IMR-90 (cell line): ENCODE measurements at regions not wholly inside any gene's neighbourhood (a gene's known extent, or its start where the extent isn't known, plus 50 kb on each side); places are given as distances from the start of the nearest gene placed in this dataset.

Experiments used
- ATAC-seq: fragments of 200-7000 bp; cut with Tn5 transposase; 2 replicates; pipeline ENCODE4 v1.9.1; 2020; ENCODE audit warnings: low read depth, mild to moderate bottlenecking, moderate library complexity
- BruUV-seq: library from RNA; stranded (reverse); fragments of 400-500 nt; replicated peaks from 2 replicates; lab custom pipeline; 2021; lab: Mats Ljungman, UMichigan
- CTCF ChIA-PET: fragments of 300-600 bp; formaldehyde crosslinking; extraction: SDS; loops from one replicate; lab custom pipeline; 2021; ENCODE audit warnings: antibody characterized with exemption; lab: Yijun Ruan, JAX
- POLR2A ChIA-PET: fragments of 300-600 bp; sonication (Branson Sonifier 250); formaldehyde crosslinking; loops from one replicate; lab custom pipeline; 2022; ENCODE audit warnings: antibody characterized with exemption; ENCODE audit not compliant: unreplicated experiment; lab: Charles Lee
- DNase-seq: peaks from one replicate; pipeline ENCODE4 v3.0.0; 2013
- H2AFZ ChIP-seq: replicated peaks from 2 replicates; pipeline ENCODE3; 2013; ENCODE audit warnings: low read length, mild to moderate bottlenecking; ENCODE audit not compliant: poor library complexity
- H2AK5ac ChIP-seq: 2 replicates; pipeline ENCODE4 v1.6.1; 2013; ENCODE audit warnings: low read depth, low read length, inconsistent platforms
- H2AK9ac ChIP-seq: replicated peaks from 2 replicates; pipeline ENCODE3; 2013; ENCODE audit warnings: mild to moderate bottlenecking, low read depth, low read length, moderate library complexity; ENCODE audit not compliant: poor library complexity
- H2BK120ac ChIP-seq: 2 replicates; pipeline ENCODE4 v1.6.1; 2013; ENCODE audit warnings: low read depth, low read length, inconsistent platforms
- H2BK15ac ChIP-seq: 3 replicates; pipeline ENCODE4 v1.6.1; 2013; ENCODE audit warnings: low read depth, low read length, inconsistent platforms
- H2BK20ac ChIP-seq: 2 replicates; pipeline ENCODE4 v1.6.1; 2013; ENCODE audit warnings: low read depth, mild to moderate bottlenecking, inconsistent platforms, low read length, moderate library complexity
- H2BK5ac ChIP-seq: 2 replicates; pipeline ENCODE4 v1.6.1; 2013; ENCODE audit warnings: mild to moderate bottlenecking, low read depth, low read length, inconsistent platforms; ENCODE audit not compliant: poor library complexity, severe bottlenecking
- H3K14ac ChIP-seq: replicated peaks from 2 replicates; pipeline ENCODE4 v1.6.1; 2013; ENCODE audit warnings: low read depth, low read length, inconsistent platforms
- H3K18ac ChIP-seq: 2 replicates; pipeline ENCODE4 v1.6.1; 2013; ENCODE audit warnings: low read depth, low read length, control low read depth
- H3K23ac ChIP-seq: 2 replicates; pipeline ENCODE4 v1.6.1; 2013; ENCODE audit warnings: low read depth, low read length, inconsistent platforms
- H3K27ac ChIP-seq: 2 replicates; pipeline ENCODE4 v1.5.1; 2013; ENCODE audit warnings: mild to moderate bottlenecking, control low read depth, low read length; ENCODE audit not compliant: insufficient read depth
- H3K27me3 ChIP-seq: 2 replicates; pipeline ENCODE4 v1.6.1; 2013; ENCODE audit warnings: low read length; ENCODE audit not compliant: control insufficient read depth, insufficient read depth
- H3K36me3 ChIP-seq: 2 replicates; pipeline ENCODE4 v1.6.1; 2013; ENCODE audit warnings: low read length, mixed read lengths; ENCODE audit not compliant: control insufficient read depth, insufficient read depth
- H3K4ac ChIP-seq: 2 replicates; pipeline ENCODE4 v1.6.1; 2013; ENCODE audit warnings: low read depth, low read length, inconsistent platforms
- H3K4me1 ChIP-seq: 2 replicates; pipeline ENCODE4 v1.6.1; 2013; ENCODE audit warnings: low read length, mixed read lengths; ENCODE audit not compliant: control insufficient read depth, insufficient read depth
- H3K4me2 ChIP-seq: 2 replicates; pipeline ENCODE4 v1.6.1; 2013; ENCODE audit warnings: low read depth, mild to moderate bottlenecking, control low read depth, low read length, moderate library complexity
- H3K4me3 ChIP-seq: 2 replicates; pipeline ENCODE4 v1.5.1; 2013; ENCODE audit warnings: low read depth, mild to moderate bottlenecking, control low read depth, low read length, moderate library complexity; ENCODE audit not compliant: insufficient read depth
- H3K56ac ChIP-seq: 2 replicates; pipeline ENCODE4 v1.6.1; 2013; ENCODE audit warnings: low read length, inconsistent platforms; ENCODE audit not compliant: insufficient read depth; ENCODE audit errors: extremely low read depth
- H3K79me1 ChIP-seq, 2 experiments: 2 replicates each; pipeline ENCODE4 v1.6.1; 2013; ENCODE audit warnings: low read length in 2 of 2, inconsistent platforms in 1 of 2, low read depth in 1 of 2
- H3K9ac ChIP-seq: 2 replicates; pipeline ENCODE4 v1.6.1; 2013; ENCODE audit warnings: low read depth, low read length, control low read depth
- H3K9me1 ChIP-seq: 2 replicates; pipeline ENCODE4 v1.6.1; 2013; ENCODE audit warnings: low read length, inconsistent platforms; ENCODE audit not compliant: insufficient read depth
- H3K9me3 ChIP-seq: 2 replicates; pipeline ENCODE4 v1.6.1; 2013; ENCODE audit warnings: low read length; ENCODE audit not compliant: control insufficient read depth, insufficient read depth
- H4K20me1 ChIP-seq: 2 replicates; pipeline ENCODE4 v1.6.1; 2013; ENCODE audit warnings: low read length, inconsistent platforms; ENCODE audit not compliant: insufficient read depth
- H4K5ac ChIP-seq: 2 replicates; pipeline ENCODE4 v1.6.1; 2013; ENCODE audit warnings: mild to moderate bottlenecking, low read depth, low read length, control low read depth
- H4K8ac ChIP-seq, 2 experiments: 2 replicates each; pipeline ENCODE4 v1.6.1; 2013; ENCODE audit warnings: low read depth in 2 of 2, low read length in 2 of 2, control low read depth in 1 of 2, inconsistent platforms in 1 of 2
- H4K91ac ChIP-seq: 2 replicates; pipeline ENCODE4 v1.6.1; 2013; ENCODE audit warnings: low read depth, low read length, inconsistent platforms; ENCODE audit not compliant: insufficient read depth
- BHLHE40 ChIP-seq: fragments of 150-350 bp; IDR thresholded peaks from 2 replicates; pipeline ENCODE4 v1.6.1; 2016; ENCODE audit warnings: mild to moderate bottlenecking, low read depth, low read length
- CEBPB ChIP-seq: IDR thresholded peaks from 2 replicates; pipeline ENCODE4 v1.6.1; 2012; ENCODE audit warnings: low read depth, low read length, improper control_type of control experiment
- CHD1 ChIP-seq: IDR thresholded peaks from 2 replicates; pipeline ENCODE4 v1.6.1; 2012; ENCODE audit warnings: low read depth, low read length, improper control_type of control experiment
- FOS ChIP-seq: fragments of 150-350 bp; IDR thresholded peaks from 2 replicates; pipeline ENCODE4 v1.6.1; 2016; ENCODE audit warnings: low read depth, low read length
- MAFK ChIP-seq: IDR thresholded peaks from 2 replicates; pipeline ENCODE4 v1.6.1; 2012; ENCODE audit warnings: low read depth, low read length, improper control_type of control experiment
- MAZ ChIP-seq: IDR thresholded peaks from 2 replicates; pipeline ENCODE4 v1.6.1; 2012; ENCODE audit warnings: low read depth, mild to moderate bottlenecking, low read length, improper control_type of control experiment, moderate library complexity, borderline replicate concordance
- MXI1 ChIP-seq: IDR thresholded peaks from 2 replicates; pipeline ENCODE4 v1.6.1; 2012; ENCODE audit warnings: low read depth, mild to moderate bottlenecking, low read length, moderate library complexity, borderline replicate concordance
- NFE2L2 ChIP-seq: fragments of 150-350 bp; IDR thresholded peaks from 2 replicates; pipeline ENCODE4 v1.6.1; 2016; ENCODE audit warnings: low read depth, mild to moderate bottlenecking, low read length
- POLR2A ChIP-seq: IDR thresholded peaks from 2 replicates; pipeline ENCODE4 v1.6.1; 2012; ENCODE audit warnings: mild to moderate bottlenecking, low read depth, low read length
- RAD21 ChIP-seq: IDR thresholded peaks from 2 replicates; pipeline ENCODE4 v1.6.1; 2012; ENCODE audit warnings: low read length, improper control_type of control experiment
- RCOR1 ChIP-seq: IDR thresholded peaks from 2 replicates; pipeline ENCODE4 v1.6.1; 2012; ENCODE audit warnings: mild to moderate bottlenecking, low read length, improper control_type of control experiment; ENCODE audit not compliant: insufficient replicate concordance
- RFX5 ChIP-seq: IDR thresholded peaks from 2 replicates; pipeline ENCODE4 v1.8.0; 2012; ENCODE audit warnings: low read depth, mild to moderate bottlenecking, low read length, moderate library complexity
- SMC3 ChIP-seq: fragments of 150-350 bp; IDR thresholded peaks from 2 replicates; pipeline ENCODE4 v1.6.1; 2016; ENCODE audit warnings: low read depth, mild to moderate bottlenecking, antibody characterized with exemption, low read length, moderate library complexity
- USF2 ChIP-seq: fragments of 150-350 bp; IDR thresholded peaks from 2 replicates; pipeline ENCODE4 v1.6.1; 2017; ENCODE audit warnings: mild to moderate bottlenecking, antibody characterized with exemption, low read length, low read depth
- WGBS, 2 experiments: methylation state at CpG; one replicate each; pipeline versions ENCODE4 v1.1.5 to v1.1.7; 2013; ENCODE audit warnings: missing lambda C conversion rate in 2 of 2; ENCODE audit not compliant: insufficient read length in 1 of 2; ENCODE audit errors: extremely low coverage in 2 of 2; 5-methylcytosine and 5-hydroxymethylcytosine counted together
- dilution Hi-C: fragments of 300-500 bp; cut with HindIII; formaldehyde crosslinking; loops from one replicate; pipeline ENCODE4 v1.14.3; 2018; ENCODE audit warnings: low sequenced_read_pairs; ENCODE audit not compliant: unreplicated experiment
- in situ Hi-C: fragments of 300-500 bp; cut with MboI; formaldehyde crosslinking; loops from 3 replicates; pipeline ENCODE4 v1.14.3; 2019; ENCODE audit warnings: low sequenced_read_pairs, inconsistent platforms, mixed read lengths
- intact Hi-C: fragments of 100-400 bp; cut with micrococcal nuclease; formaldehyde crosslinking; loops from 2 replicates; pipeline ENCODE4 v1.10.0; 2022
- TF ChIP-seq, protein P1 (sequence below): conservative IDR thresholded peaks from 2 replicates; pipeline ENCODE4 v1.5.1; 2012; ENCODE audit warnings: mild to moderate bottlenecking, low read depth, low read length, improper control_type of control experiment
- TF ChIP-seq, protein P2 (sequence below): fragments of 150-350 bp; IDR thresholded peaks from 2 replicates; pipeline ENCODE4 v1.6.1; 2016; ENCODE audit warnings: low read depth, mild to moderate bottlenecking, low read length, moderate library complexity, borderline replicate concordance

DNA sequence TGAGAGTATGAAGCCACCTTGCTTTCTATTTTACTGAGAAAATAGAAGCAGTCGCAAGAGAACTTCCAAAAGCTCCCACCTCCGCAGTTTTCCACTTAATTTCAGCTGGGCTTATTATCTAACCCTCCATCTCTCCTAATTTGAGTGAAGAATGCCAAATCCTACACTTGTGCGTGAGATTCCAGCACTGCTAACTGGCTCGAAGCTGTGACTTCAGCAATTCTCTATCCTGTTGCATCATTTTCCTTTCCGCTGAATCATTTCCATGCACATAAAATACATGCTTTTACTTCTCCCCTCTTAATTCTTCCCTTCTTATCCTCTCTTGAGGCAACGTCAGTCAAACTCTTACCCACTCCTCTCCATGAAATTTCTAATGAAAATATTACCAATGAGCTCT lies 189.5 kb downstream of the GASK1B start:
- no peaks in the 10 kb centered on the region for H4K20me1 ChIP-seq
- H3K79me1 ChIP-seq: no peaks in the 10 kb centered on the region
- H3K23ac ChIP-seq: no peak overlapping the region
- dilution Hi-C loops: no loop called here
- no peak overlapping the region for H2BK5ac ChIP-seq
- no peak overlapping the region for H3K4me3 ChIP-seq
- H3K4me1 ChIP-seq: no peaks in the 10 kb centered on the region
- H3K4me2 ChIP-seq: no peak overlapping the region
- H4K5ac ChIP-seq: no peak overlapping the region
- H3K14ac ChIP-seq: no peak overlapping the region
- no peaks in the 10 kb centered on the region; the same call in 1 of the 2 replicates for H3K27me3 ChIP-seq
- no peak overlapping the region for H2AK9ac ChIP-seq
- no peak overlapping the region for H4K91ac ChIP-seq
- no peak overlapping the region for H2AFZ ChIP-seq
- no peaks in the 10 kb centered on the region for H3K36me3 ChIP-seq
- no peak overlapping the region for H2BK20ac ChIP-seq
- H3K9ac ChIP-seq: no peak overlapping the region
- no peak overlapping the region for H4K8ac ChIP-seq
- H3K9me1 ChIP-seq: no peaks in the 10 kb centered on the region
- intact Hi-C loops: no loop called here
- H2BK120ac ChIP-seq: no peak overlapping the region
- in situ Hi-C loops: loop anchor here (25.0 kb wide), 2 partner anchors 654 to 1496 kb away; no protein-coding TSS in a partner anchor
- no peak overlapping the region for H2BK15ac ChIP-seq
- H2AK5ac ChIP-seq: no peak overlapping the region
- ATAC-seq (no peak), DNase-seq (no peak)
- H3K18ac ChIP-seq: no peak overlapping the region
- TF ChIP-seq FOS (no peak), BHLHE40 (no peak), RFX5 (no peak), MAZ (no peak), POLR2A (no peak), CHD1 (no peak), RAD21 (no peak), SMC3 (no peak), CEBPB (no peak), MXI1 (no peak), NFE2L2 (no peak), USF2 (no peak), MAFK (no peak), RCOR1 (no peak)
- TF ChIP-seq, protein P1, sequence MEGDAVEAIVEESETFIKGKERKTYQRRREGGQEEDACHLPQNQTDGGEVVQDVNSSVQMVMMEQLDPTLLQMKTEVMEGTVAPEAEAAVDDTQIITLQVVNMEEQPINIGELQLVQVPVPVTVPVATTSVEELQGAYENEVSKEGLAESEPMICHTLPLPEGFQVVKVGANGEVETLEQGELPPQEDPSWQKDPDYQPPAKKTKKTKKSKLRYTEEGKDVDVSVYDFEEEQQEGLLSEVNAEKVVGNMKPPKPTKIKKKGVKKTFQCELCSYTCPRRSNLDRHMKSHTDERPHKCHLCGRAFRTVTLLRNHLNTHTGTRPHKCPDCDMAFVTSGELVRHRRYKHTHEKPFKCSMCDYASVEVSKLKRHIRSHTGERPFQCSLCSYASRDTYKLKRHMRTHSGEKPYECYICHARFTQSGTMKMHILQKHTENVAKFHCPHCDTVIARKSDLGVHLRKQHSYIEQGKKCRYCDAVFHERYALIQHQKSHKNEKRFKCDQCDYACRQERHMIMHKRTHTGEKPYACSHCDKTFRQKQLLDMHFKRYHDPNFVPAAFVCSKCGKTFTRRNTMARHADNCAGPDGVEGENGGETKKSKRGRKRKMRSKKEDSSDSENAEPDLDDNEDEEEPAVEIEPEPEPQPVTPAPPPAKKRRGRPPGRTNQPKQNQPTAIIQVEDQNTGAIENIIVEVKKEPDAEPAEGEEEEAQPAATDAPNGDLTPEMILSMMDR: no peak
- TF ChIP-seq, protein P2, sequence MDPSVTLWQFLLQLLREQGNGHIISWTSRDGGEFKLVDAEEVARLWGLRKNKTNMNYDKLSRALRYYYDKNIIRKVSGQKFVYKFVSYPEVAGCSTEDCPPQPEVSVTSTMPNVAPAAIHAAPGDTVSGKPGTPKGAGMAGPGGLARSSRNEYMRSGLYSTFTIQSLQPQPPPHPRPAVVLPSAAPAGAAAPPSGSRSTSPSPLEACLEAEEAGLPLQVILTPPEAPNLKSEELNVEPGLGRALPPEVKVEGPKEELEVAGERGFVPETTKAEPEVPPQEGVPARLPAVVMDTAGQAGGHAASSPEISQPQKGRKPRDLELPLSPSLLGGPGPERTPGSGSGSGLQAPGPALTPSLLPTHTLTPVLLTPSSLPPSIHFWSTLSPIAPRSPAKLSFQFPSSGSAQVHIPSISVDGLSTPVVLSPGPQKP: no peak
- 87% methylated on average over 3 of the region's 6 CpGs; no CpG with 5 or more reads in 1 of the 2 experiments for WGBS, 2 experiments
- no peak overlapping the region for H3K27ac ChIP-seq
- H3K56ac ChIP-seq: no peak overlapping the region
- ChIA-PET POLR2A (no interaction called here), CTCF (no interaction called here)
- H3K4ac ChIP-seq: no peak overlapping the region
- H3K9me3 ChIP-seq: no peaks in the 10 kb centered on the region
- BruUV-seq: no TSS peak
